Retinal pigment epithelial cell (primary cell): ENCODE measurements at regions not wholly inside any gene's neighbourhood (a gene's known extent, or its start where the extent isn't known, plus 50 kb on each side); places are given as distances from the start of the nearest gene placed in this dataset.

ENCODE experiments used
- DNase-seq: peaks from one replicate; pipeline ENCODE4 v3.0.0-alpha.2; 2010; ENCODE audit warnings: low read depth
- H3K4me3 ChIP-seq: 2 replicates; pipeline ENCODE4 v1.5.1; 2011; ENCODE audit warnings: mild to moderate bottlenecking, low read length, control low read depth, moderate library complexity
- TF ChIP-seq, protein P1 (sequence below): conservative IDR thresholded peaks from 2 replicates; pipeline ENCODE4 v1.5.1; 2011; ENCODE audit warnings: low read depth, low read length, control low read depth, inconsistent platforms

DNA sequence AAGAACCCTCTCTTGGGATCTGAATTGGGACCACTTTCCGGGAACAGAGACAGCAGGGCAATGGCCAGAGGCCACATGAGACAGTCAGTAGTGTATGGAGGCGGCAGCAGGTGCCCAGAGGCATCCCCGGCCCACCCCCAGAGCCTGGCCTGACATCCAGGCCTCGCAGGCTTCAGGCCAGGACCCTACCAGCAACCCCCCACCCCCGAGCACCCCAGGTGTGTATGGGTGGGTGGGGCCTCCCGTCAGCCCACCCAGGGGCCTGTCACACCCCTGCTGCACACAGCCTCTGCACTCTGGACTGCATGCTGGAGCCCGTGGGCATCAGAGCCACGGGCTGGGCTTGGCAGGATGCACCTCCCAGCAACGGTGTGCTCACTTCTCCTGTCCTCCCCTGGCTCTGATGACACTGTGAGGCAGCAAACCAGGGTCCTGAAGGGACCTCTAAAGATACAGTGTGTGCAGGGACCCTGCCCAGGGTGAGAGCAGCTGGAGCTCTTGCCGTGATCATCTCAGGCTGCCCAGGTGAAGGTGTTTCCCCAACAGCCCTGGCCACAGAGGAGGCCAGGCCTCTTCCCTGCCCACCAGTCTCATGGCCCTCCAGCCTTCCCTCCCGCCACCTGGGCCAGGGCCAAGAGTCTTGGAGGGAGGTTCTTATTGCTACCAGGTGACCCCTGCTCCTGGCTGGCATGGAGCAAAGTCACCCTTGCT, 88.8 kb upstream of the SEPTIN5 start:
- TF ChIP-seq, protein P1, sequence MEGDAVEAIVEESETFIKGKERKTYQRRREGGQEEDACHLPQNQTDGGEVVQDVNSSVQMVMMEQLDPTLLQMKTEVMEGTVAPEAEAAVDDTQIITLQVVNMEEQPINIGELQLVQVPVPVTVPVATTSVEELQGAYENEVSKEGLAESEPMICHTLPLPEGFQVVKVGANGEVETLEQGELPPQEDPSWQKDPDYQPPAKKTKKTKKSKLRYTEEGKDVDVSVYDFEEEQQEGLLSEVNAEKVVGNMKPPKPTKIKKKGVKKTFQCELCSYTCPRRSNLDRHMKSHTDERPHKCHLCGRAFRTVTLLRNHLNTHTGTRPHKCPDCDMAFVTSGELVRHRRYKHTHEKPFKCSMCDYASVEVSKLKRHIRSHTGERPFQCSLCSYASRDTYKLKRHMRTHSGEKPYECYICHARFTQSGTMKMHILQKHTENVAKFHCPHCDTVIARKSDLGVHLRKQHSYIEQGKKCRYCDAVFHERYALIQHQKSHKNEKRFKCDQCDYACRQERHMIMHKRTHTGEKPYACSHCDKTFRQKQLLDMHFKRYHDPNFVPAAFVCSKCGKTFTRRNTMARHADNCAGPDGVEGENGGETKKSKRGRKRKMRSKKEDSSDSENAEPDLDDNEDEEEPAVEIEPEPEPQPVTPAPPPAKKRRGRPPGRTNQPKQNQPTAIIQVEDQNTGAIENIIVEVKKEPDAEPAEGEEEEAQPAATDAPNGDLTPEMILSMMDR = no peak
- H3K4me3 ChIP-seq = no peak overlapping the region
- DNase-seq = no peak

DNA sequence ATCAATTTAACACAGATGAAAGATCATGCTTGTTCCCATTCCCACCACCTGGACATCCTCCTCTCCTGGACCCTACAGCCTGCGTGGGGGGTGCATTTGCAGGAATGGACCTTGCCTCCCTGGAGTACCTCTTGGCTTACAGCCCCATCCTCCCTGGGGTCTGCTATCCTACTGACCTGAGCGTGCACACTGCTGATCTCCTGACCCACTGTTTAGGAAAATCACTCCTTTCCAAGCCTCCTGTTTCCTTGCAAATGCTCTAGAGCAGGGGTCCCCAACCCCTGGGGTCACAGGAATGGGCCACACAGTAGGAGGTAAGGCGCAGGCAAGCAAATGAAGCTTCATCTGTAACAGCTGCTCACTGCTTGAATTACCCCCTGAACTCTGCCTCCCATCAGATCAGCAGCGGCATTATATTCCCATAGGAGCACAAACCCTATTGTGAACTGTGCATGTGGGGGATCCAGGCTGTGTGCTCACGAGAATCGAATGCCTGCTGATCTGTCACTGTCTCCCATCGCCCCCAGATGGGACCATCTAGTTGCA, 88.2 kb upstream of the SEPTIN5 start:
- no peak overlapping the region for H3K4me3 ChIP-seq
- DNase-seq = no peak
- TF ChIP-seq, protein P1 = no peak

DNA sequence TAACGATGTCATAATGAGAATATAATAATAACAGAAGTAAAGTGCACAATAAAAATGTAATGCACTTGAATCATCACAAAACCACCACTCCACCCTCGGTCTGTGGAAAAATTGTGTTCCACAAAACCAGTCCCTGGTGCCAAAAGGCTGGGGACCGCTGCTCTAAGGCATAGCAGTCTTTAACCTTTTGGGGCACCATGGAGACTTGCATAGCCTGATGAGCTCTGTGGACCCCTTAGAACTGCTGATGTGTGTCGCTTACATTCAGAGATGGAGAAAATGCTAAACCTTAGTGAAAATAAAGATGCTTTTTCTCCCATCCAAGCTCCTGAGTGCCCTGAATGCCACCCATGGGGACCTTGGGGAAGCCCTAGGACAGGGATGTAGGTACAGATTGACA, 87.6 kb upstream of the SEPTIN5 start:
- DNase-seq = no peak
- no peak overlapping the region for H3K4me3 ChIP-seq
- TF ChIP-seq, protein P1 = no peak

DNA sequence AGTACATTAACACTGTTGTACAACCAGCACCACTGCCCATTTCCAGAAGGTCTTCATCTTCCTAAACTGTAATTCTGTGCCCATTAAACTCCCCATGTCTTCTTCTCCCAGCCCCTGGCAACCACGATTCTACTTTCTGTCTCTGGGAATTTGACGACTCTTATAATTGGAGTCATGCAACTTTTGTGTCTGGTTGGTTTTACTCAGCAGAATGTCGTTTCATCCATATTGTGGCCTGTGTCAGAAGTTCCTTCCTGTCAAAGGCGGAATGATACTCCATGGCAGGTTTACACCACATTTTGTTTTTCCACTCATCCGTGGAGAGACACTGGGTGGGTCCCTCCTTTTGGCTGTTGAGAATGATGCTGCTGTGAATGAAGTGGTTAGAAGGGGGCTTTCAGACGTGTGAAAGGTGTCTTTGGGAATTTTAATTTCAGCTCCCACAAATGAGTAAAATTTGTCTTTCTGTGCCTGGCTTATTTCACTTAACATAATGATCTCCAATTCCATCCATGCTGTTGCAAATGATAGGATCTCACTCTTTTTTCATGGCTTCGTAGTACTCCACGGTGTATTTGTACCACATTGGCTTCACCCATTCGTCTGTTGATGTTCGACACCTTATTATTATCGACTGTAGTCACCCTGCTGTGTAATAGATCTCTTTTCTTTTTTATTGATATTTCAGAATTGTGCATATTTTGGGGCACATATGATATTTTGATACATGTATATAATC, 86.1 kb upstream of the SEPTIN5 start:
- TF ChIP-seq, protein P1 = no peak
- H3K4me3 ChIP-seq = no peak overlapping the region
- no peak for DNase-seq

DNA sequence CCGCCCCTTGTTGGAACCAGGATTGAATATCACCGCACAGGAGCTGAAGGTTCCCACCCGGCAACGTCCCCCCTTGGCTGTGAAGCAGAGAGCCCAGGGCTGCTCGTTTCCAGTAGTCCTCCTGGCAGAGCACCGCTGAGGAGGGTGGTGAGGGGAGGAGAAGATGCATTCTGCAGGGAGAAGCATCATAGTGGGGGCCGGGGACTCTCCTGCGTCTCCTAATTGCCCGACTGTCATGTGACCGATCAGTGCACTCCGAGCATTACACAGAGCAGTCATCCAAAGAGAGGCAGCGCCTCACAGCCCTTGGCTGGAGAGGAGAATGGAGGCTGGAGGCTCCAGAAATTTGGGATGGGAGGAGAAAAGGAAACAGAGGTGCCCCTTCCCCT, 85.0 kb upstream of the SEPTIN5 start:
- no peak for DNase-seq
- no peak overlapping the region for H3K4me3 ChIP-seq
- TF ChIP-seq, protein P1 = no peak

DNA sequence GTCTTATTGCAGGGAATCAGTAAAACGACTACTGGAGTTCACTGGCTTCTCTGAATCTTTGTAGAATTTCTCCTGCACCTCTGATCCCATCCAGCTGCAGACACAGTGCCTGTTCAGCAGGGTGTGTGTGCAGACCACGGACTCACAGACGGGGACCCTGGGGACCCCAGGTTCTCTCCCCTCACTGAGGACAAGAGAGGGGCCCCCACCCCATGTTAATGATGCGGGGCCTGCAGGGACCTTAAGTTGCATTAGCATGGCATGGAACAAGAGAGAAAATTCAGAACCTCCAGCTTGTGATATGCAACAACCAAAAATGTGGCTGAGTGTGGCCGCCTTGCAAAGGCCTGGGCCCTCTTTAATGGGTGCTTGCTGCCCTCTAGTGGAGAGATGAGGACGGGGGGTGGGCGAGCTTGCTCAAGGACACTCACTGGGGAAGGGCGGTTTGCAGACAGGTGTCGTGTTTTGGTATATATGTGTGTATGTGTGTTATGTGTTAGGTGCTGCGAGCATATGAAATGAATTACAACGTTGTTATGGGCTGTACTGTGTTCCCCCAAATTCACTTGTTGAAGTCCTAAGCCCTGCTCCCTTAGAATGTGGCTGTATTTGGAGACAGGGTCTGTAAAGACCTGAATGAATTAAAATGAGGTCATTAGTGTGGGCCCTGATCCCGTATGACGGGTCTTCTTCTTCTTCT, 84.4 kb upstream of the SEPTIN5 start:
- no peak overlapping the region for H3K4me3 ChIP-seq
- DNase-seq = peak; percentile 23
- TF ChIP-seq, protein P1 = peak; percentile 94
